GM21619 (cell line): ENCODE measurements at regions not wholly inside any gene's neighbourhood (a gene's known extent, or its start where the extent isn't known, plus 50 kb on each side); places are given as distances from the start of the nearest gene placed in this dataset.
"Not testable (repeated sequence)": the region's sequence is repeated elsewhere in the genome, so short reads cannot be mapped to it uniquely, and the experiment has no call there.

Source experiments
- ATAC-seq: cut with Tn5 transposase; IDR thresholded peaks from one replicate; pipeline ENCODE4 v1.9.1; 2021; ENCODE audit not compliant: unreplicated experiment

GRCh38 chr3:180743813-180744590, 64.7 kb upstream of the CCDC39 start:
- no peak for ATAC-seq

GRCh38 chr3:180747805-180748361, 68.6 kb upstream of the CCDC39 start:
- no peak for ATAC-seq

GRCh38 chr3:180749322-180749721, 70.0 kb upstream of the CCDC39 start:
- ATAC-seq = no peak

- no peak for ATAC-seq
Observed at GRCh38 chr3:180749796-180750195, 70.5 kb upstream of the CCDC39 start.

- ATAC-seq = no peak
Observed at GRCh38 chr3:180755556-180755955, 76.3 kb upstream of the CCDC39 start.

- no peak for ATAC-seq
Observed at GRCh38 chr3:180762866-180763265, 83.6 kb upstream of the CCDC39 start.

- no peak for ATAC-seq
Observed at GRCh38 chr3:180764481-180764880, 85.2 kb upstream of the CCDC39 start.

GRCh38 chr3:180770639-180771038, 91.3 kb upstream of the CCDC39 start:
- ATAC-seq = no peak

- no peak for ATAC-seq
Observed at GRCh38 chr3:180776433-180776832, 97.1 kb upstream of the CCDC39 start.

- ATAC-seq = no peak
Observed at GRCh38 chr3:180782195-180782984, 103.1 kb upstream of the CCDC39 start.

- not testable (repeated sequence) for ATAC-seq
Observed at GRCh38 chr3:180786227-180786626, 106.9 kb upstream of the CCDC39 start.

GRCh38 chr3:180789774-180790173, 110.5 kb upstream of the CCDC39 start:
- ATAC-seq = no peak

- no peak for ATAC-seq
Observed at GRCh38 chr3:180798197-180798596, 114.3 kb upstream of the FXR1 start.

- ATAC-seq = no peak
Observed at GRCh38 chr3:180802837-180803236, 109.6 kb upstream of the FXR1 start.

GRCh38 chr3:180804916-180805315, 107.6 kb upstream of the FXR1 start:
- no peak for ATAC-seq

GRCh38 chr3:180808823-180809575, 103.5 kb upstream of the FXR1 start:
- ATAC-seq = no peak

GRCh38 chr3:180820400-180820799, 92.1 kb upstream of the FXR1 start:
- ATAC-seq = no peak

GRCh38 chr3:180825964-180826363, 86.5 kb upstream of the FXR1 start:
- no peak for ATAC-seq

- ATAC-seq = no peak
Observed at GRCh38 chr3:180827171-180827570, 85.3 kb upstream of the FXR1 start.

GRCh38 chr3:180828001-180828720, 84.3 kb upstream of the FXR1 start:
- ATAC-seq = no peak
